HG02678 (cell line): ENCODE measurements at regions not wholly inside any gene's neighbourhood (a gene's known extent, or its start where the extent isn't known, plus 50 kb on each side); places are given as distances from the start of the nearest gene placed in this dataset.
"Not testable (repeated sequence)": the region's sequence is repeated elsewhere in the genome, so short reads cannot be mapped to it uniquely, and the experiment has no call there.

Source experiments
- ATAC-seq: cut with Tn5 transposase; IDR thresholded peaks from one replicate; pipeline ENCODE4 v1.9.1; 2021; ENCODE audit warnings: mild to moderate bottlenecking, moderate library complexity; ENCODE audit not compliant: unreplicated experiment

DNA sequence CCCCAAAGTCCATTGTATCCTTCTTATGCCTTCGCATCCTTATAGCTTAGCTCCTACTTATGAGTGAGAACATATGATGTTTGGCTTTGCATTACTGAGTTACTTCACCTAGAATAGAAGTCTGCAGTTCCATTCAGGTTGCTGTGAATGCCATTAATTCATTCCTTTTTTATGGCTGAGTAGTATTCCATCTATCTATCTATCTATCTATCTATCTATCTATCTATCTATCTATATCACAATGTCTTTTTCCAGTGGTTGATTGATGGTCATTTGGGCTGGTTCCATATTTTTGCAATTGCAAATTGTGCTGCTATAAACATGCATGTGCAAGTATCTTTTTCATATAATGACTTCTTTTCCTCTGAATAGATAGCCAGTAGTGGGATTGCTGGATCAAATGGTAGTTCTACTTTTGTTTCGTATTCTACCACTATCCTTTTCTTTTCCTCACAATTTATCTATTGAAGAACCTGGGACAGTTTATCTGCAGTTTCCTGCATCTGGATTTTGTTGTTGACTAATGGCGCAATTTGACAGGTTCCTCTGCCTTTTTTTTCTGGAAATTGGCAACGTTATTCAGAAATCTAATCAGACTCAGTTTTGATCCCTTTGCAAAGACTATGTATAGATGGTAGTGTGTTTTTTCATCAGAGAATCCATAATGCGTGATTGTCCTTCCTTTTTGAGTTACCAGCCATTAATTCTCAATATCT is 287.2 kb downstream of the ARL4A start:
- ATAC-seq, result no peak

- no peak for ATAC-seq
These were observed 288.0 kb downstream of the ARL4A start for GRCh38 chr7:12975412-12975811.

DNA sequence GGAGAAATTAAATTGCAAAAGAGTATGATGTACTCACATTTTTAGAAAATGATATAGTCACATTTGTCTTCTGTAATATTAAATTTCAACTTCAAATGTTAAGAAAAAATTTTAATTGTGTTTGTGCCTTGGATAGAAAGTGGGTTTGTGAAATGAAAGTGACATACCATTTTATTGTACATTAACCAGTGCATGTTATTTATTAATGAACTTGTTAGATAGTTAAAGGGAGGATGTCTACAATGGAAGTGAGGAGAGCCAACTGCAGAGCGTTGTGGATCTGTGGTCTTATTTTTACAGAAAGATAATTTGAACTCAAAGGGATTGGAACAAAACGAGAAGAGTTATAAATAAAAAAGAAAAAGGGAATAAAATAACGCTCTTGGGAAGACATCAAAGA is 291.7 kb downstream of the ARL4A start:
- ATAC-seq, result no peak

DNA sequence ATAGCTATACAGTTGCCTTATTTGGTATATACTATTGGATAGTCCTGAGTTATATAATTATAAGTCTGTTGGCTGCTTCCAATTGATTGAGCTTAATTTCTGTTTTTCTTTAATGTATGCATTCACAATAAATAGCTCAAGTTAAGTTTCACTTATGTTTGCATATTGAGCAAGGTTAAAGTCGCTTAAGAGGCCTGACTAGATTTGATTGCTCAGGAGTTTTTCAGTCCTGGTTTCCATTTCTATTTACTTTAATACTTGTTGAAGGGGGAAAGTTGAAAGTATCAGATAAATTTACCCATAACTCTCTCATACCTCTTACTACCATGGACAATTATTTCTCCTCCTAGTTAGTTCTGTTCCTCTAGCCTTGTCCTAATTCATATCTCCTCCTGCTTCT is 294.7 kb downstream of the ARL4A start:
- ATAC-seq, result no peak

DNA sequence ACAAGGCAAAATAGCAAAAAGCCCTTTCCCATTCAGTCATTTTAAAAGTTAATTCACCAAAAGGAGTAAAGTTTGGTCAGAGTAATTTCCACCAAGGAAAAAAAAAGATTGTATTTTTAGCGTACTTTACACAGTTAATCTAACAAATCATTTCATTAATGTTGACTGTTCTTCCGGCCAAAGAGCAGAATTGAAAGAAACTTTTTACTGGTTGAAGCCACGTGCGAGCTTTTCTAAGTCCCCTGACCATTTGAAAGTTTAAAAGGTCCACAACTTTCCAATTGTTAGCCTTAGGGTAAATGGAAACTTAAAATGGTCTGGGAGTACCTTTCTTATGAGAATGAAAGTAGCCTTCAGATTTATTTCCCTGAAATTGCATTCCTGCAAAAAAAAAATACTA is 296.7 kb downstream of the ARL4A start:
- ATAC-seq, result no peak

- no peak for ATAC-seq
These were observed 297.8 kb downstream of the ARL4A start for GRCh38 chr7:12985228-12985627.

DNA sequence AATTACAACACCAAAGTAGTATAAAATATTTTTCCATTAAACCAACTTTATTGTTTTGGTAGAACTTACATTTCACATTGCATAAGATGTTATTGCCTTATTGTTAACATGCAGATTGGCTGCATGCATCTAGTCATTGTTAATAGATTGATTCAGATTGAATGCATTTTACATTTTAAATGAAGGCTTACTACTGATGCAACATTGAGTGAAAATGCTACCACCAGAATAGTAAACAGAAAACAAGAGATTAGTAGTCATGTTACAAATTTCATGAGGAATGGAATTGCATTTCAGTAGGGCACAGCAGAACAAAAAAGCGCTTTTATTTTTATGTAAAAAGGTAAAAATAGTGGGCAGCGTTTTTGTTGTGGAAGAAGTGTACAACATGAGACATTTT is 298.3 kb downstream of the ARL4A start:
- ATAC-seq, result no peak

DNA sequence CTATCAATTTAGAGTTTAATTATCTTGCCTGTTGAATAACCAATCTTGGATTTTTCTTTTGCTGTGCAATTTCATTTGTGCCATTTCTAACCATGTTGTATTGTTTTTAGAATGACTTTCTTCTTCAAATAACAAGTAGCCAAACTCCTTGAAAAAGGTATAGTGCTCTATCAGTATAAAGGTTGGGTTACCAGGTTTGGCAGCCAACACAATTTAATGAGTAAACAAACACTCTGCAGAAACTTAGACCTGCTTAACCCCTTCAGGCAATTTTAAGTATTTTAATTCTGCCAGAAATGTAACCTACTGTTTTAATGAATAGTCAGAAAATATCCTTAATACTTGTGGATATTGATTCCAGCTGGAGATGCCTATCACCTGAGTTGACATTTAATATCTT is 299.8 kb downstream of the ARL4A start:
- ATAC-seq, result no peak

DNA sequence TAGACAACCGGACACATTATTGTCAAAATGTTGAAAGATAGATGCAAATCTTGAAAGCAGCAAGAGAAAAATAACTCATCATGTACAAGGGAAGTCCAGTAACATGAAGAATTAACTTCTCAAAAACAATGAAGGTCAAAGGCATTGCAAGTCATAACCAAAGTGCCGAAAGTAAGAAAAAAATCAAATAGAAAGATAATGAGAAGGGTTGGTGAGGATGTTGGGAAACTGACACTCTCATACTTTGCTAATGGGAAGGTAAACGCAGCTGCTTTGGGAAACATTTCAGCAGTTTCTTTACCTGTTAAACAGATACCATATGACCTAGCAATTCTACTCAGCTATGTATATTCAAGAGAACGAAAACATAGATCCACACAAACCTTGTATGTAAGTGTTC is 303.0 kb downstream of the ARL4A start:
- ATAC-seq, result no peak

DNA sequence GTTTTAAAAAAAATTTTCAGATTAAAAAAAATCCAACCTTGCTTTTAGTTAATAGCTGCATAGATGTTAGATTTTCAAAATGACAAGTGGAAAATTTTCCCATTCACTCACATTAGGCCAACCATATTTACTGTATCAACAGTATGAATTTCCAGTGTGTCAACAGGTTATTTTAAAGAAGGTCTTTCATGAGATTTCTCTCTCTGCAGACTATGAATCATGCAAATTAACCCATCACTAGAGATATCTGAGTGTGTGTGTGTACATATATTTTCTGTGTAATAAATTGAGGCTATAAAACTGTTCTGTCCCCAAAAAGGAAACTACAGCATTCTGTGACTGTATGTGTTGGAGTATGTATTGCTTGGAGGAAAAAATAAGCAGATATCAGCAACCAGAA is 305.6 kb downstream of the ARL4A start:
- ATAC-seq, result no peak

- no peak for ATAC-seq
These were observed 308.6 kb downstream of the ARL4A start for GRCh38 chr7:12995912-12996469.

GRCh38 chr7:13007331-13007730 is 319.9 kb downstream of the ARL4A start:
- ATAC-seq, result no peak

DNA sequence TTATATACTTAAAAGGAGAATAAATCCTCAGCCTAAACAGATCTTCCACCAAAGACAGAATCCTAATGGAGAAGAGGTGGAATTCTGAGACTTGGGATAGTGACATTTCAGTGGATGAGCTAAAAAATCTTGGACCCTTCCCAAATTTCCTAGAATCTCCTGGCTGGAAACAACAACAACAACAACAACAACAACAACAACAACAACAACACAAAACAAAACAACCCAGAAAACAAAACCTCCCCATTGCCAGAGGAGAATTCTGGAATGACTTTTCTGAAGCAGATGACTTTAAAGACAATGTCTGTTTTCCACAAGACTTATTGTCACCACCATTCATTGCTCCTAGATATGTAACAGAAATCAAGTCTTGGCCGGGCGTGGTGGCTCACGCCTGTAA is 322.1 kb downstream of the ARL4A start:
- no peak for ATAC-seq

- no peak for ATAC-seq
These were observed 326.6 kb downstream of the ARL4A start for GRCh38 chr7:13014011-13014410.

DNA sequence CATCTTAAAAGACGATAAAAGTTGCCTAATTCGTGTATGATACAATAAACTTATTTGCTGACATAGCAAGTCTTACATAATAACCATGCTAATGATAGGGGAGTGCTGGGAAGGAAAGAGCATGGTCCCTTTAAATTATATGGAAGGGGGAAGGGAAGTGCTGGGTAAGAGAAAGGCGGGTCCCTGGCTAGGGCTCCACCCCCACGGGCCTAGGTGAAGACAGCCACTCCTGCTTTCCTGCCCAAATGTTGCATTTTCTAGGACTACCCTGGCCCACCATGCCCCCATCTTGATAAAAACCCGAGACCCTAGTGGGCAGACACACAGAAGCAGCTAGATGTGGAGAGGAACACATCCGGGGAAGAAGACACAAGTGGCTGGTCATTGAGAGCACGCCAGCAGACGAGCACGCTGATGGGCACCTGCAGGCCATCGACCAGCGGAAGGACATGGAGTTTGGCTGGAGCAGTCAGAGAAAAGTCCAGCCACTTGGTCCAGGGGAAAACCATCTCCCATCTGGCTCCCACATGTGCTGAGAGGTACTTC is 328.7 kb downstream of the ARL4A start:
- no peak for ATAC-seq

DNA sequence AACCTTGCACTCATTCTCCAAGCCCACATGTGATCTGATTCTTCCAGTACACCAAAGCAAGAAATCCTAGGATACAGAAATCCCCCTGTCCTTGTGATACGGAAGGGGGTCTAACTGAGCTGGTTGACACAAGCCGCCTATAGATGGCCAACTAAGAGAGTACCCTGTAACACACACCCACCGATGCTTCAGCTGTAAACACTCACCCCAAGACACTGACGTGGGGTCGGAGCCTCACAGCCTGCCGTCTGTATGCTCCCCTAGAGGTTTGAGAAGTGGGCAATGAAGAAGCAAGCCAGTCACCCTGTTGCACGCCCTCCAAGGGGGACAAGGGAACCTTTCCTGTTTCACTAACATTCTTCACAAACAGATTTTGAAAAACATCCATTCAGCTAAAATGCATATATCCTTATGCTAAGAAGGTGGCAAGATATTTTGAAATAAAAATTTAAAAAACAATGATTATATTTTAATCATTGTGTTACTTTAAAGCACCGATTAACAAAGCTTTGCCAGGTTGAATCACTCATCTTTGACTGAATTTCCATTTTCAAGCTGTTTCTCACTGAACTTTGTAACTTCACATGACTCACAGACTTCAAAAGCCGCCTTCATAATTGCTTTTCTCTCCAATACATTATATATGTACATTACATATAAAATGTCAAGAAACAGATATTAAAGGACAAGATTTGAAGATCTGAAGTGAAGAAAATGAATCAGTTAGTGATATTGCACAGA is 329.3 kb downstream of the ARL4A start:
- no peak for ATAC-seq

GRCh38 chr7:13017333-13017857 is 330.0 kb downstream of the ARL4A start:
- no peak for ATAC-seq

DNA sequence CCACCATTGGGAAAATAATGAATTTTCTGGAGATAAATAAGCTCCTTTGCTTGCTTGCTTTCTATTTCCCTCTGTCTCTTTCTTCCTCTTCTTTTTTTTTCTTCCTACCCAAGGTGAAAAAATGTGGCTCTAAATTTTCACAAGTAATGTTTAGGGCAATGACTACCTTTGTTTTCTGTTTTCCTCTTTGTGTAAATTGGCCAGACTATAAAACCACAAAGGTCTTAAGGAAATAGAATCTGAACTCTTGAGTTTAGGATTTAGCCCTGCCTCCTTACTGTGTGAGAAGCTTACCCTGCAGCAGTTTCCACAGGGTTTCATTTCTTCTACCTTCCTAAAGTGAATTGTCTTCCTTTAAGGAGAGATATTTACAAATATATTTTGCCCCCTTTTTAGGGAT is 330.4 kb downstream of the ARL4A start:
- no peak for ATAC-seq

DNA sequence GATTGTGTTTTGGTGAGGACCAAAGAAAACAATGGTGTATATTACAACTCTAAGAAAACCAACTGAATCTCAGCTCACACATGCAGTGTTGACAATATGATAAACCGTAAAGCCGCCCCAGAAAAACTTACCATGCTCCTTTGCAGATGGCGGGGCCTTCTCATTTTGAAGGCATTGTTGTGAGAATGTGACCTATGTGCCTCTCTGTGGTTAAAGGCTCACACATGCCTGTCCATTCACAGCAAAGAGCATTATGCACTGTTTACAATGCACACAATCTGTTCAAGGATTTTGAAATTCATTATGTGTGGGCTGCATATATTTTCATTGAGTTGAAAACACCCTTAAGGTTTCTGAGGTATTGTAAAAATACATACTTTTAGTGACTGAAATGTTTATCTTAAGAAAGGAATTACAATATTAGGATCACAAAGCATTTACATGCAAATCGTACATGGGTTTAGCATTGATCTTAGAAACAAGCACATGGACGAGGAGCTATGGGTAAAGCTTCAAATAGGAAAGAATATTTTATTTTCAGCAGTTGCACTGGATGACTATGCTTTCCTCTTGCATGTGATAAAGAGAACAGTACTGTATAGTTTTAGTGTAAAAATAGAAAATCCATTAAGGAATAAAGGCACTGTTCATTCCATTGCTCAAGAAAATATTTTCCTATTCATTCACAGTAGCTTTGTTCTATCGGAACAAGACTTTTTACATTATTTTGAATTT is 334.3 kb downstream of the ARL4A start:
- no peak for ATAC-seq

DNA sequence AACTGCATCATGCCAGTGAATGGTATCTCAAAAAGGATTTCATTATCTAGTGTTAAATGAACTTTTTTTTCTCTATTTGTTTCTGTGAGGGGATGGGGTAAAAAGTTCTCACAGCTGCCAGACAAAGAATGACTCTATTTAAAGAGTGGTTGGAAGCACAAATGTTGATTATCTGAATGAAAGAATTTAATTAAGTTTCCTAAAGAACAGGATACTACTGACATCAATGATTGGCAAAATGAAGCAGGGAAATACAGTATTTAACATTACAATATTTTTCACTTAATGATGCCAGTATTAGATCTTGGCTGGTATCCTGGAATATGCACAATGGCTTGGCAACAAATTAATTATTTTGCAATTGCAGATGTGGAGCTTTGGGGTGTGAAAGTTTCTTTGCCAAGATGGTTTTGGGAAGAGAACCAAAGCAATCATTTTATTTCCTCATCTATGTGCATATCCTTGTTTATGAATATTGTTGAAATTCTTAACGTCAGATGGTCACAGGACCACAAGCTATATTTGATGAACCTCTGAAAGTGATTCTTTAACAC is 336.8 kb downstream of the ARL4A start:
- no peak for ATAC-seq

DNA sequence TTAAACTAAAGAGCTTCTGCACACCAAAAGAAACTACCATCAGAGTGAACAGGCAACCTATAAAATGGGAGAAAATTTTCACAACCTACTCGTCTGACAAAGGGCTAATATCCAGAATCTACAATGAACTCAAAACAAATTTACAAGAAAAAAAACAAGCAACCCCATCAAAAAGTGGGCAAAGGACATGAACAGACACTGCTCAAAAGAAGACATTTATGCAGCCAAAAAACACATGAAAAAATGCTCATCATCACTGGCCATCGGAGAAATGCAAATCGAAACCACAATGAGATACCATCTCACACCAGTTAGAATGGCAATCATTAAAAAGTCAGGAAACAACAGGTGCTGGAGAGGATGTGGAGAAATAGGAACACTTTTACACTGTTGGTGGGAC is 337.6 kb downstream of the ARL4A start:
- ATAC-seq, result not testable (repeated sequence)
